GM23248 (cell line): ENCODE measurements at regions not wholly inside any gene's neighbourhood (a gene's known extent, or its start where the extent isn't known, plus 50 kb on each side); places are given as distances from the start of the nearest gene placed in this dataset.

ENCODE experiments used
- DNase-seq: peaks from one replicate; pipeline ENCODE4 v3.0.0-alpha.2; 2015
- H2AFZ ChIP-seq: fragments of 200-600 bp; sonication (generic); 2 replicates; pipeline ENCODE4 v1.6.1; 2016; ENCODE audit warnings: antibody characterized with exemption
- H3F3A ChIP-seq: fragments of 200-600 bp; sonication (generic); 2 replicates; pipeline ENCODE4 v1.6.1; 2016; ENCODE audit warnings: mild to moderate bottlenecking, antibody characterized with exemption, mixed run types; ENCODE audit not compliant: insufficient read depth
- H3K27ac ChIP-seq: fragments of 200-600 bp; sonication (generic); 2 replicates; pipeline ENCODE4 v1.5.1; 2016; ENCODE audit warnings: mild to moderate bottlenecking
- H3K27me3 ChIP-seq: fragments of 200-600 bp; sonication (generic); replicated peaks from 2 replicates; pipeline ENCODE4 v1.6.1; 2016; ENCODE audit warnings: mild to moderate bottlenecking; ENCODE audit not compliant: insufficient read depth
- H3K36me3 ChIP-seq: fragments of 200-600 bp; sonication (generic); 2 replicates; pipeline ENCODE4 v1.6.1; 2016; ENCODE audit warnings: low read depth, mild to moderate bottlenecking
- H3K4me1 ChIP-seq: fragments of 200-600 bp; sonication (generic); 2 replicates; pipeline ENCODE4 v1.6.1; 2016; ENCODE audit warnings: mild to moderate bottlenecking; ENCODE audit not compliant: insufficient read depth
- H3K4me2 ChIP-seq: fragments of 200-600 bp; sonication (generic); one replicate; pipeline ENCODE4 v1.6.1; 2016; ENCODE audit warnings: mild to moderate bottlenecking; ENCODE audit not compliant: unreplicated experiment
- H3K4me3 ChIP-seq: fragments of 200-600 bp; sonication (generic); 2 replicates; pipeline ENCODE4 v1.5.1; 2016; ENCODE audit warnings: mild to moderate bottlenecking
- H3K79me2 ChIP-seq: fragments of 200-600 bp; sonication (generic); 2 replicates; pipeline ENCODE4 v1.6.1; 2016; ENCODE audit warnings: mild to moderate bottlenecking; ENCODE audit not compliant: insufficient read depth
- H3K9ac ChIP-seq: fragments of 200-600 bp; sonication (generic); 2 replicates; pipeline ENCODE4 v1.6.1; 2016; ENCODE audit warnings: mild to moderate bottlenecking
- H3K9me2 ChIP-seq: fragments of 200-600 bp; sonication (generic); 2 replicates; pipeline ENCODE4 v1.6.1; 2016; ENCODE audit warnings: mixed run types, mild to moderate bottlenecking, moderate library complexity; ENCODE audit not compliant: insufficient read depth
- H3K9me3 ChIP-seq: fragments of 200-600 bp; sonication (generic); one replicate; pipeline ENCODE4 v1.6.1; 2017; ENCODE audit warnings: low read depth
- H4K20me1 ChIP-seq: fragments of 200-600 bp; sonication (generic); 2 replicates; pipeline ENCODE4 v1.6.0; 2016; ENCODE audit not compliant: insufficient read depth
- EZH2 ChIP-seq: fragments of 200-600 bp; sonication (generic); IDR thresholded peaks from 2 replicates; pipeline ENCODE4 v1.6.1; 2018; ENCODE audit warnings: antibody characterized with exemption, mild to moderate bottlenecking; ENCODE audit not compliant: insufficient read depth, poor library complexity, severe bottlenecking
- EZH2phosphoT487 ChIP-seq: fragments of 200-600 bp; sonication (generic); IDR thresholded peaks from 2 replicates; pipeline ENCODE4 v1.6.1; 2018; ENCODE audit warnings: antibody characterized with exemption, moderate library complexity, mild to moderate bottlenecking, low read depth; ENCODE audit not compliant: insufficient read depth
- whole genome bisulfite sequencing, 2 experiments: methylation state at CpG; one replicate each; pipeline ENCODE4 v1.1.6; 2015 to 2017; ENCODE audit warnings: low lambda C conversion rate in 2 of 2, low coverage in 1 of 2; ENCODE audit errors: missing lambda C conversion rate in 2 of 2; 5-methylcytosine and 5-hydroxymethylcytosine counted together
- in situ Hi-C: fragments of 300-500 bp; cut with MboI; formaldehyde crosslinking; loops from 2 replicates; pipeline ENCODE4 v1.15.0; 2020

GRCh38 chr5:92809855-92810465 is 771.1 kb downstream of the NR2F1-AS1 start:
- in situ Hi-C loops: no loop called here
- H3K4me3 ChIP-seq: no peak overlapping the region
- H3K27me3 ChIP-seq: no peaks in the 10 kb centered on the region
- no peak overlapping the region for H3K9ac ChIP-seq
- H4K20me1 ChIP-seq: no peaks in the 10 kb centered on the region
- no peaks in the 10 kb centered on the region for H3K9me3 ChIP-seq
- H3K4me1 ChIP-seq: no peaks in the 10 kb centered on the region
- no peak for DNase-seq
- 65 to 66% methylated on average over 3 of the region's 3 CpGs for WGBS, 2 experiments
- no peak for TF ChIP-seq EZH2phosphoT487
- TF ChIP-seq EZH2: no peak
- H2AFZ ChIP-seq: no peak overlapping the region
- H3K4me2 ChIP-seq: no peak overlapping the region
- H3K9me2 ChIP-seq: no peaks in the 10 kb centered on the region
- no peaks in the 10 kb centered on the region for H3F3A ChIP-seq
- H3K27ac ChIP-seq: no peak overlapping the region
- H3K36me3 ChIP-seq: no peaks in the 10 kb centered on the region
- no peaks in the 10 kb centered on the region for H3K79me2 ChIP-seq

DNA sequence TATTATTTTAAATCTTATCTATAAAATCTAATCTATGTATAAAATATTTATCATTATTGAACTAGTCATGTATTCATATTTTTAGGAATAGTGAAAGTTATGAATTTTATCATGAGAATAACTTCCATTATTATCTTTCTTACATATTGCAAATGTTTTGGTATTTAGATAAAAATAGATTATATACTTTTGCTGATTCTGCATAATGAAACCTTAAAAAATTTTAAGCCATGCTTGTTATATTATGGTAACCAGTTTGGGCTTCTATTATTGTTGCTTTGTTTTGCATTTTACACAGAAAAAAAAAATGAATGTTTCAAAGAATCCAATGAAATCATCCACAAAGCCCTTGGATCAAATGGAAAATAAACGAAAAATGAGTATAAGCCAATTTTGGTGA is 772.5 kb downstream of the NR2F1-AS1 start:
- in situ Hi-C loops: no loop called here
- 30 to 37% methylated on average over 1 of the region's 1 CpG for WGBS, 2 experiments
- no peak overlapping the region for H3K4me3 ChIP-seq
- DNase-seq: no peak
- H3K36me3 ChIP-seq: no peaks in the 10 kb centered on the region
- H3K27ac ChIP-seq: no peak overlapping the region
- no peak overlapping the region for H3K9ac ChIP-seq
- no peak overlapping the region for H3K4me2 ChIP-seq
- no peaks in the 10 kb centered on the region for H3K9me2 ChIP-seq
- H3K9me3 ChIP-seq: no peaks in the 10 kb centered on the region
- no peaks in the 10 kb centered on the region for H3F3A ChIP-seq
- H2AFZ ChIP-seq: no peak overlapping the region
- H4K20me1 ChIP-seq: no peaks in the 10 kb centered on the region
- no peaks in the 10 kb centered on the region for H3K4me1 ChIP-seq
- H3K27me3 ChIP-seq: no peaks in the 10 kb centered on the region
- H3K79me2 ChIP-seq: no peaks in the 10 kb centered on the region
- TF ChIP-seq EZH2: no peak
- TF ChIP-seq EZH2phosphoT487: no peak

GRCh38 chr5:92807085-92807484 is 773.9 kb downstream of the NR2F1-AS1 start:
- no peak overlapping the region for H3K4me2 ChIP-seq

GRCh38 chr5:92805446-92805845 is 775.6 kb downstream of the NR2F1-AS1 start:
- Histone ChIP-seq H3K9me2 (no peaks in the 10 kb centered on the region), H2AFZ (no peak overlapping the region), H3K4me3 (no peak overlapping the region), H3K79me2 (no peaks in the 10 kb centered on the region), H4K20me1 (no peaks in the 10 kb centered on the region), H3K4me1 (no peaks in the 10 kb centered on the region), H3K9ac (no peak overlapping the region), H3F3A (no peaks in the 10 kb centered on the region), H3K4me2 (no peak overlapping the region), H3K27ac (no peak overlapping the region), H3K36me3 (no peaks in the 10 kb centered on the region), H3K27me3 (no peaks in the 10 kb centered on the region), H3K9me3 (no peaks in the 10 kb centered on the region)
- TF ChIP-seq EZH2phosphoT487: no peak
- no peak for TF ChIP-seq EZH2
- no peak for DNase-seq
- in situ Hi-C loops: no loop called here

More at GRCh38 chr5:92807085-92807484, 773.9 kb downstream of the NR2F1-AS1 start:
- no peak for DNase-seq
- no peaks in the 10 kb centered on the region for H3K27me3 ChIP-seq
- H3F3A ChIP-seq: no peaks in the 10 kb centered on the region
- H2AFZ ChIP-seq: no peak overlapping the region
- H3K27ac ChIP-seq: no peak overlapping the region
- H3K9me3 ChIP-seq: no peaks in the 10 kb centered on the region
- no peaks in the 10 kb centered on the region for H3K79me2 ChIP-seq
- H3K4me1 ChIP-seq: no peaks in the 10 kb centered on the region
- H3K4me3 ChIP-seq: no peak overlapping the region
- in situ Hi-C loops: no loop called here
- TF ChIP-seq EZH2phosphoT487: no peak
- no peak for TF ChIP-seq EZH2
- H3K36me3 ChIP-seq: no peaks in the 10 kb centered on the region
- no peak overlapping the region for H3K9ac ChIP-seq
- no peaks in the 10 kb centered on the region for H4K20me1 ChIP-seq
- 53 to 57% methylated on average over 4 of the region's 4 CpGs for WGBS, 2 experiments
- no peaks in the 10 kb centered on the region for H3K9me2 ChIP-seq

- no peaks in the 10 kb centered on the region for H3K9me3 ChIP-seq
- TF ChIP-seq EZH2phosphoT487 (no peak), EZH2 (no peak)
- H3K79me2 ChIP-seq: no peaks in the 10 kb centered on the region
- WGBS, 2 experiments: 36 to 37% methylated on average over 7 of the region's 7 CpGs
- no peak overlapping the region for H3K27ac ChIP-seq
- H3K9me2 ChIP-seq: no peaks in the 10 kb centered on the region
- no peaks in the 10 kb centered on the region for H3F3A ChIP-seq
- H3K4me3 ChIP-seq: peak overlapping the region; percentile 8
- H4K20me1 ChIP-seq: no peaks in the 10 kb centered on the region
- in situ Hi-C loops: no loop called here
- H3K4me1 ChIP-seq: no peaks in the 10 kb centered on the region
- peak; percentile 6 for DNase-seq
- H3K4me2 ChIP-seq: peak overlapping the region; percentile 34
- H3K9ac ChIP-seq: no peak overlapping the region
- H3K27me3 ChIP-seq: no peaks in the 10 kb centered on the region
- no peaks in the 10 kb centered on the region for H3K36me3 ChIP-seq
- peak overlapping the region; percentile 50 for H2AFZ ChIP-seq
Observed at GRCh38 chr5:92801911-92802310, 779.1 kb downstream of the NR2F1-AS1 start.
